ENCODE measurements at regions not wholly inside any gene's neighbourhood (a gene's known extent, or its start where the extent isn't known, plus 50 kb on each side); places are given as distances from the start of the nearest gene placed in this dataset.

DNA sequence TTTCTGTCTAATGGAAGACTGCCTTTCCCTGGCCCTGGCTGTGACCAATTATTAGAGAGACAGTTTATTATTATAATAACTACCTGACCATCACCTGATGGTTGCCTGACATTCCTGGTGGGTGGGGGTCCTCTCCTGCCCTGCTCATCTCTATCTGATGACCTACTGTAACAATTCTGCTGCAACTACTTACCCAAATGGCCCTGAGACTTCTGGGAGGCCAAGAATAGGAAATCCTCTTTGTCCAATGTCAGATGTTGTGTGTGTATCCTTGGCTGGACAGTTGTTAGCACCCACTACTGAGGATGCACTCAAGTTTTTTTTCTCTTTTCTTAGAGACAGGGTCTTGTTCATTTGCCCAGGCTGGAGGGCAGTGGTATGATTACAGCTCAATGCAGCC lies 110.3 kb downstream of the DDX1 start:
- no peak for DNase-seq

DNA sequence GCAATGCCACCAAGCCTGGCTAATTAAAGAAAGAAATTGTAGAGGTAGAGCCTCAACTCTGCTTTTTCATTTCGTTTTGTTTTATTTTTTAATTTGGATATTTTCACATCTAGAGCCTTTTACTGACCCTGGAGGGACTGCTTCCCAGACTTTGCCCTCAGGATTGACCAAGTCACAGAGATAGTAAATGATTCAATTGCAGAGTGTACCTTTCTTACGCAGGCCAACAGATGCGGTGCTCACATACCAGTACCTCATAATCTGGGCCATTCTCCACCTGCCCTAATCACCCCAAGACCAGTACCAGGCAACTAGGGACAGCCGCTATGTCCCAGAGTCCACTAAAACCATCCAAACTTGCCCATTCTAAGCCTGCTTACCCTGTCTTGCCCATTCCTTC lies 110.8 kb downstream of the DDX1 start:
- DNase-seq: no peak

DNA sequence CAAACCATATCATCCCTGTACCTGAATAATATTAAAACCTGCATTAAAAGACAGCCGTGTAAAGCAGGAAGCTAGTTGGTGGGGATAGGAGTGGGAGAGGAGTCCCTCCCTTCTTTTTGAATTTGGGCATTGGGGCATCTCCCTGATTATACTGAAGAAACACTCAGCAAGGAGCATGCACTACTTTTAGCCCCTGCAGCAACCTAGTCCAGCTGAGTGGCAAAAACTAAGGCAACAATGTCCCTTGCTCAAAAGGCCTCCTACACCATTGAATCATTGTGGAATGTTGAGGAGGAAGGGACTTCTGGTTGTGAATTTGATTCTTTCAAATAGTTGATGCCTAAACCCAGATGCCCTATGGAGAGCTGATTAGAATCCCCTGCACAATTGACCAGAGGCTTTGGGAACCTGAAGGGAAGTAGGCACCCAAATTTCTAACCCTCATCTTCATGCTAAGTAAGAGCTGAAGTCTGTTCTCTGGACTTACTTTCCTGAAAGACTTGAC lies 111.7 kb downstream of the DDX1 start:
- DNase-seq: no peak

DNA sequence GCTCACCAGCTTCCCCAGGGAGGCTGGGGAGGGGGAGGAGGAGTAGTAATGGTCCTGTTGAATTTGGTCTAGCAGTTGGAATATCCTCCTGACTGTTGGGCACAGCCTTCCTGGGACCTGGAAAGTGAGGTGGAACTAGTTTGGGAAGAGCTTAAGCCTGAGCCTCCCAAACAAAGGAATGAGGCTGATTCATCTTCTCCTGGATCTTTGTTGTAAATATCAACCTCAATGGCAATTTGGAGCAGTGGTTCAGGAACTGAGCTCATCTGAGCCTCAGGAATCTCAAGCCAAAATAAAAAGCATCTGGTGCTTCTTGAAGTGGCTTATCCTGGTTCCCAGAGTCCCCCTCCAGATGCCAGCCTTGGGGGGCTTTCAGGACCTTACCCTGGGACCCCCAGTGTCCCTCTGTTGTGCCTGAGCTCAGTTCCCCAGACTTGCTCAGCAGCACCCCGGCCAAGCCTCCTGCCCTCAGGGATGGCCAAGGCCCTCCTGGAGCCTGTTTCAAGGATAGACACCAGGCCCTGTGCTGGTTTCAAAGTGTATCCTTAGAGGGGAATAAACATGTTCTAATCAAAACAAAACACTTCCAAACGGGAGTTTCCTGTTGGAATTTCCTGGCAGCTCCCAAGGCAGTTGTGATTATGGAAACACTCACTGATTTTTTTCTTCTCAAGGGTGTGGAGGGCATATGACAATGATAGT lies 112.6 kb downstream of the DDX1 start:
- no peak for DNase-seq

DNA sequence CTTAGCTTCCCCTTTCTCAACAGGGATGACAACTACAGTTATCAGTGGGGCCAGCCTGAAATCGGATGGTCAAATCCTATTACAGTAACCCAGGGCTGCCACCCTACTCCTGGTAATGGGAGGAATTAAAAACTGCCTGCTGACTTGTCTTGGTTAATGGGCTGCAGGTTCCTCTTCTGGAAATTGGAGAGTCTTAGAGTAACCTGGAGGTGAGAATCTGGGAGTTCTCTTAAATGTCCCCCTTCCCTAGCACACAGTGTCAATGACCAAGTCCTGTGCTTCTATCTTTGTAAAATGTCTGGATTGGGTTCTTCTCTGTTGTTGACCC lies 113.1 kb downstream of the DDX1 start:
- DNase-seq: no peak

DNA sequence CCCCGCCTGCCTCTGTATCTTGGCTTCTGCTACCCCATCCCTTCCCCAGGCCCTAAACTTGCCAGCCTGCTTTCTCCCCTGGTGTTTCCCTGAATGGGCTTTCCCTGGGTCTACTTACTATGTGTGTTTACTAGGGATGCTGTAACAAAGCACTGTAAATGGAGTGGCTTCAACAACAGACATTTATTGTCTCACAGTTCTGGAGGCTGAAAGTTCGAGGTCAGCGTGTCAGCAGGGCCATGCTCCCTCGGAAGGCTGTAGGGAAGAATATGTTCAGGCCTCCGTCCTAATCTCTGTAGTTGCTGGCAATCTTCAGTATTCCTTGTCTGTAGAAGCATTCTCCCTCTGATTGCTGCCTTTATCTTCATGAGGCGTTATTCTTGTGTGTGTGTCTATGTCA lies 113.6 kb downstream of the DDX1 start:
- no peak for DNase-seq

DNA sequence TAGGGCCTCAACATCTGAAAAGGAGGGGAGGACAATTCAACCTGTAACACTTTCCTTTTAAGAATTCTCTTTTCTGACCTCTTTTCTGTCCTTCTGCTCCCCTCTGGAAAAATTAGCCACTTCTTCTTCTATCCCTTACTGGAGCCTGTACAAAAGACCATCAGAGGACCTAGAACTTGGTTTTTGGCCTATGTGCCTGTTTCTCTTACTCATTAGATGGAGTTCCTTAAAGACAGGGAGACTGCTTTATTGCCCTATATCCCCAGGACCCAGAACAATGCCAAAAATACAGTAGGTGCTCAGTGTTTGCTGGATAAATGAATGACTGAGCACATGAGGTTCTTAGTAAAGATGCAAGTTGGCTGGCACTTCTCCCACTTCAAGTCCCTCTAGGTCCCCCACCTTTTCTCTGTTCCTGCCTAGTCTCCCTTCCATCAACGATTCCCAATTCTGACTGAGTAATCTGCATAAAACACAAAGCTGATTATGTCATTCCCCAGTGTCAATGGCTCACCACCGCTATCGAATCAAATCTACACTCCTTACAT lies 114.2 kb downstream of the DDX1 start:
- DNase-seq: no peak

DNA sequence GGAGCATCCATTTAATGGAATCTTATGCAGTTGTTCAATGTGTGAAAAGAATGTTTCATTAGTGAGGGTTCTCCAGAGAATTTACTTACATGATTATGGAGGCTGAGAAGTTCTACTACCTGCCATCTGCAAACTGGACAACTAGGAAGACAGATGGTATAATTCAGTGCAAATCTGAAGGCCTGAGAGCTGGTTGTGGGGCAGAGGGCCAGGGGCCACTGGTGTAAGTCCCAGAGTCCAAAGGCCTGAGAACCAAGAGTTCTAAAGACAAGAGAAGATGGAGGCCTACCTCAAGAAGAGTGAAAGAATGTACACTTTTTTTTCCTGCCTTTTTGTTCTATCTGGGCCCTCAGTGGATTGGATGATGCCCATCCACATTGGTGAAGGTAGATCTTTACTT lies 114.8 kb downstream of the DDX1 start:
- DNase-seq: no peak

DNA sequence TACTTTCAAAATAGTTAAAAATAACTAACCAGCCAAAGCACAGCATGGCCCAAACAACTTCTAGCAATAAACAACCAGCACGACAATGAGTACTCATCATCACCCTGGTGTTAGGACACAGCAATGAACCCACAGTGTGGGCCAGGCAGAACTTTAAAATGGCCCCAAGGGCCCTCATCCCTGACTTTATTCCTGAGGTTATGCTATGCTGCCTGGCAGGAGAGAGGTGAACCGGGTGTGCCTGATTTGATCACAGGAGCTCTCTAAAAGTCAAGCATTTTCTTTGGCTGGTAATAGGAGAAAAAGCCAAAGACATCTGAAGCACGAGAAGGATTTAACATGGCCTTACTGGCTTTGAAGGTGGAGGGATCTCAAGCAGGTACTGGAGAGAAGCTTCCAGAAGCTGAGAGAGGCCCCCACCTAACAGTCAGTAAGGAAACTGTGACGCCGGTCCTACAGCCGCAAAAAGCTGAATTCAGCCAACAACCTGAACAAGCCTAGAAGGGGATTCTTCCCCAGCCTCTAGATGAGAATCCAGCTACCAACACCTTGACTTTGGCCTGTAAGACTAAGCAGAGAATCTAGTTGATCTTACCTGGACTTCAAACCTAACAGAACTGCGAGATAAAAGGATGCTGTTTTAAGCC lies 115.4 kb downstream of the DDX1 start:
- DNase-seq: no peak

DNA sequence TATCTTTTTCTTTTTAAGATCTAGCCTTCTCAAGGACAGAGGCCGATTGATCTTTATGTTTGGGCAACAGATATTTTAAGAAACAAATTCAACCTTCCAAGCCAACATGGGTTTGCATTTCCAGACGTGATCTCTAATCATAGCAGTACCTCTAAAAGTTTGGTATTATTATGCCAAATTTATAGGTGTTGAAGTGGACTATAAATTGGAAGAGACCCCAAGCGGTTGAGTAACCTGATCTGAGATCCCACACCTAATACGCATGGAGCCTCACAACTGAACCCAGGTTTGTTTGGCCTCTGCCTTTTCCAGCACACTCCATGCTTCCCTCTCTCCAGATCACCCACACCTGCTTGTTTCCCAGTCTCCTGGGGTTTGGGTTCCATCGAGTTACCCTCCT lies 116.5 kb downstream of the DDX1 start:
- DNase-seq: no peak

DNA sequence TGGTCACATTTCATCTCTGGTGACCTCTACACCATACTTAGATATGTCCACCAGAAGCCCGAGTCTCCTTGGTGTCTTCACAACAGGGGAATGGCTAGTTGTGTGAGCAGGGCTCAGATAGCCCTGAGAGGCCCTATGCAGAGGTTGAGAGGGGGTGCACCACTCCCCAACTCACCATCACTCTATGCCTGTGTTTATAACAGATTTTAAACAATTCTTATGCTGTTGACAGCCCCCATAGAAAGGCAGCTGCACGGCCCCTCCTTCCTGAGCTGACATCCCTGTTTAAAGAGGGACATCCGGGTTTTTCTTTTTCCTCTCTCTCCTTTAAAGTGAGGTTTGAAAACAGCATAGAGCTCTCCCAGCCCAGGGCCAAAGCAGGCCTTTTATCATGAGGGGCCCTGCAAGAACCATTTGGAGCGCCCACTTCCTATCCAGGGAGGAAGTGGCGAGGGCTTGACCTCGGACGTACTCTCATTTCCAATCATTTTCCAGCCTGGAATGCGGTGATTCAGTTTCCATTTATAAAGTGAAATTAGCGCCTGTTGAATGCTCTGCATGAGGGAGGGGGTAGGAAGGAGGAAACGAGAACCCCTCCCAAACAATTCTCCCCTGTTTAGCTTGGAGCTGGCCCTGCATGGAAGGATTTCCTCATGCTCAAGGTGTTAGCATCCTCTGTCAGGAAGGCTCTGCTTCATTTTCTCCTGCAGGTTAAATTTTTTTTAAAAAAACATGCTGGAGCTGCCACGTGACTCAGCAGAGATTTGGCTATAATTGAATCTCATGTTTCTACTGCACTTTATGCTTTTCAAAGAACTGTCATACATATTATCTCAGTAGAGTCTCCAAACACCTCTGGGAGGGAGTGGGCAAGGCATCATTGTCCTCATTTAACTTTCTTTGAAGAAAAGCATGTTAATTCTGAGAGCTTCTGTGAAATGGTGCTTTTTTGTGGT lies 117.5 kb downstream of the DDX1 start:
- DNase-seq: no peak

DNA sequence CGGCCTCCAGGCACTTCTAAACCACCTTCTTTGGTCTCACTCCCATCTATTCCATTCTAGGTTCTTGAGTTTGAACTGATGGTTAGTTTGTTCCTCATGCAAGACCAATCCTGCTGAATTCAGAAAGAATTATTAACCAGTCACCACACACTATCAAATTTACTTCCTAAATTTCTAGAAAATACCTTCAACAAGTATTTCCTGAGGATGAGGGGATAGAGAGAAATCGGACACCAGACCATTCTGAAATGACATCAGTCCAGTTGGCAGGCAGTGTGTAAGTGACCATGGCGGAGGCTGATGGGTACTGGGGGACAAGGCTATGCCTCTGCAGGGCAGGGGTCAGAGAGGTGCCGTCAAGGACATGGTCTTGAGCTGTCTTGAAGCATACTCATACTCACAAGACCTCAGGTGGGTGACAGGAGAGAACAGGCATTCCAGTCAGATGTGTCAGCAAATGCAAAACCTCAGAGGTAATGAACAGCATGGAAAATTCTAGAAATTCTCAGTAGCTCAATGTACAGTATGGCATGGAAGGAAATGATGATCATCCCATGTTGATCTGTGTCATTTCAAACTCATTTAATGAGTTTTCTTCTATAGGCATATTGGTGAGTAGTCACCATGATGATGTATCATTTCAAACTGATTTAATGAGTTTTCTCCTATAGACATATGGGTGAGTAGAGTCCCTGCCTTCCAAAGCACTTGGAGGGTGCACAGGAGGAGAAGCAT lies 119.6 kb downstream of the DDX1 start:
- no peak for DNase-seq

DNA sequence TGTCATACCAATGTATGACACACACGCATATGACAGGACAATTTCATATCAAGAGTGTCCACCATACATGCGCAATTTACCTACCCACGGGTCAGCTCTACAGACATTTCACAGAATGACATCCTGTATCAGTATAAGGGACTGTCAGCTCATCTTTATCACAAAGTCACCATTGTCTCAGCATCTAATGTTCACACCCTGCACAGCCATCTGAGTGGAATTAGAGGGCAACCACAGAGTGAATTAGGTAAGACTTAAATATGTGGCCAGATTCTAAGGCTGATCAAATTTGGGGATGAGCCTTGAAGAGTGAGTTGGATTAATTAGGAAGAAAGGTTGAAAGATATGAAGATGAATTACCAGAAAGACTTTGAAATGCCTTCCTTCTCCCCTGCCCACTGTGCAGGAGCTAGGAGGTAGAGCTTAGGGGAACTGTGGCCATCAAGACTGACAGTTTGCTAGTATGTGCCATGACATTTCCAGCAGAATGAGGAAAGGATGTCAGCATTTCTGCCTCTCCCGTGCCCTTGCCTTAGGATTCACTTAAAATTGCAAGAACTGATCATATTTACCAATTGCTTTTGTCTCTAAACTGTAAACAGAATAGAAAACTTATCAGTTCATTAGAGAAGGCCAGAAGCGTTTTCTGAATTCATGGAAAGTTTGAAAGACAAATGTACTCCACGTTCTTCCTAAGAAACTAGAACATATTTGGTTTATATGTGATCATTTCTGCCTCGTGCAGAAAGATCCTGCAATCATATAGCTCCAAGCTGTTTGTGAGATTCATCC lies 121.1 kb downstream of the DDX1 start:
- DNase-seq: no peak

DNA sequence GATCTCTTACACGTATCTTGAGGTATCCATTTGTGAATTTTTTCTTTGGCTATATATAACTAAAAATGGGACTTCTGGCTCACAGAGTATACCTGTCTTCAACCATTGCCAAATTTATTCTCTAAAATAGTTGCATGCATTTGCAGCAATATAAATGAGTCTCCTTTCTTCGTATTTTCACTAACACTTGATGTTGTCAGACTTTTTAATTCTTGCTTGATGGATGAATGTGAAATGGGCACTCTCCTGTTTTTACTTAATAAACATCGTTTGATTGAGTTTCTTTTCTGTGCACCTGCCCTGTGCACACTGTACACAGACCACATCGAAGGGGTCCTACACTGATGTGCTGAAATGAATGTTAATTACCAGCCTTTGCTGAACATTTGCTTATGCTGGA lies 121.8 kb downstream of the DDX1 start:
- no peak for DNase-seq

DNA sequence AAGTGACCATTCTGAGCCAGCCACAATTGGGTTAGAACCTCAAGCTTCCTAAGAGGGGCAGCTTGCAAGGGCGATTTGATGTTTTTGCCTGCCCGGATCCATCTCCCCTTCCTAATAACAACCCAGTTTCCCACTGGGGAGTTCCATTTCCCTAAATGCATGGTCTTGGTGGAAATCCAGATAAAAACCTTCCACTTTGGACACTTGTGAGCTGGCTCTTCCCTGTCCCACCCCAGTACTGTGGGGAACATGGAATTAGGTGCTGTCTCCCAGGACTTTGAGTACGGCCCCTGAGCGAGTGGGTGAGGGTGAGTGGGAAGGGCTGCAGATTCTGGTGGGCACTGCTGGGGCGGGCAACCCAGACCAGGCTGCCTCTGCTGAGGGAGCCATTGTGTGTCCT lies 122.3 kb downstream of the DDX1 start:
- no peak for DNase-seq

DNA sequence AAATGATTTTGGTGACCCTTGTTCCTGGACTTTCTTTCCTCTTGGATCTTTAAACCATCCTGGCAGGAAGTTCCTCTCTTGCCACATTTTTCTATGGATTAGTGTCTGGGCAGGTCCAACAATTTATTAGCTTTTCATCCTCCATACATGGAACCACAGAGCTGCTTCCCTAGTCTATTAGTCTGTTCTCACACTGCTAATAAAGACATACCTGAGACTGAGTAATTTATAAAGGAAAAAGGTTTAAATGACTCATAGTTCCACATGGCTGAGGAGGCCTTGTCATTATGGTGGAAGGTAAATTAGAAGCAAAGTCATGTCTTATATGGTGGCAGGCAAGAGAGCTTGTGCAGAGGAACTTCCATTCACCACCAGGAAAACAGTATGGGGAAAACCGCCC lies 122.9 kb downstream of the DDX1 start:
- no peak for DNase-seq

DNA sequence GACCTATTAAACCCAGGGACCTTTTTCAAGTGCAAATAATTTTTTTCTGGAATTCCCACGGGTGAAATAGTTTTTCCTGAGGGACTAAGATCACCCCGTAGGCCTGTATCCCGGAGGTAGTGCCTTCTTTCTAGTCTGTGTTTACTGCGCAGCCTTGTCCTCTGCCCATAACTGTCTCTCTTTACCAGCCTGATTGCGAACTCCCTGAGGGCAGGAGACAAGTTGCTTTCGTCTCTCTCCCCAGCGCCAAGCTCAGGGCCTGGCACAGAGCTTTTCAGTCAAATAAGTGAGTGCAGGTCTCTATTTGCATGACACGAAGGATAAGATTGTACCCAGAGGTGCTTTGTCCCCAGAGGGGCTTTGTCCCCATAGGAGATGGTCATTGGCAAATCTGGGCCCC lies 123.9 kb downstream of the DDX1 start:
- DNase-seq: no peak

DNA sequence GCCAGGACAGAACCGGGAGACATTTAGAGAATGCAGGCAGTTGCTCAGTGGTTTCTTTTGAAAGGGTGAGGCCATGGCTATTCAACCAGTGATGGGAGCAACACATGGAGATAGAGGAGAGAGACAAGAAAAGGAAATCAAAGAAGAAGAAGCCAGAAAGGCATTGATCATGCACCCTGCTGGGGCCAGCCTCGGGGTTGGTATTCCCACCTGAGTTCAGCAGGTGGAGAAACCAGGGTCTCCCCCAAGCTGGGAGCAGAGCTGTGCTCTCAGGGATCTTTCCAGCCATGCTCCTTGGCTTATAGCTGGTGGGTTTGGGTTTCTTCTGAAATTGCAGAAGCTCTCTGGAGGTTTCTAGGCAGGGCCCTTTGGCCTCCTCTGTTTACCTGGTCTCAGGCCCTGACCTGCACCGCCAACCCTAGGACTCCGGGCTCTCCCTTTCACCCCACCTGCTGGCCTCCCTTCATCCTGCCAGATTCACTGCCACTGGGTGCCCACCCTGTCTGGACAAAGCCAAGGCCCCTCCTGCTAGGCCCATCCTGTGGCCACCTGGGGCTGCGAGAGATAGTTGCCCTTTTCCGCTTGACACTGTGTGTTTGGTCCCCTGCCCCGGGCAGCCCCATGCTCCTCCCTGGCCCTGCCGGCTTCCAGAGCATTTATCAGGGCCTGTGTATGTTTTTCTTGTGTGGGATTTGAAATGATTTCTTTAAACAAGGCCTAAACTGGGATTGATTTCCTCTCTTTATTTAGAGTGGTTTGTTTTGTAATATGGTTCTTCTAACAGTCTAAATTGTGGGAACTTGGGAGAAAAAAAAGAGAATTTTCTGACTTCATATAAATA lies 126.7 kb downstream of the DDX1 start:
- DNase-seq: no peak

DNA sequence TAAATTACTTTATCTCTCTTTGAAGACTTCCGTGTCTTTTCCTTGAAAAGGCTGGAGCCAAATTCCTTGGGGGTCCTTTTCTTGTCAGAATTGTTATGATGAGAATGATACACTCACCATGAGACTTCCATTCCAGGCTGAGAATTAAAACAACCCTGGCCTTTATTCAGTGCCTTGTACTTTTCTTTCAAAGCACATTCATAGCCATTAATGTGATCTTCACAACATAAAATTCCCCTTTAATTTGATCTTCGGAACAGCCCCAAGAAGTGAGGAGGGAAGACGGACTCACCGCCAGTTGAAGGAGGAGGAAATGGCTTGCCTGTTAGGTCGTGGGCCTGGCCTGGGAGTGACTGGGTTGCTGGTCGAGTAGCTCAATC lies 127.3 kb downstream of the DDX1 start:
- no peak for DNase-seq

DNA sequence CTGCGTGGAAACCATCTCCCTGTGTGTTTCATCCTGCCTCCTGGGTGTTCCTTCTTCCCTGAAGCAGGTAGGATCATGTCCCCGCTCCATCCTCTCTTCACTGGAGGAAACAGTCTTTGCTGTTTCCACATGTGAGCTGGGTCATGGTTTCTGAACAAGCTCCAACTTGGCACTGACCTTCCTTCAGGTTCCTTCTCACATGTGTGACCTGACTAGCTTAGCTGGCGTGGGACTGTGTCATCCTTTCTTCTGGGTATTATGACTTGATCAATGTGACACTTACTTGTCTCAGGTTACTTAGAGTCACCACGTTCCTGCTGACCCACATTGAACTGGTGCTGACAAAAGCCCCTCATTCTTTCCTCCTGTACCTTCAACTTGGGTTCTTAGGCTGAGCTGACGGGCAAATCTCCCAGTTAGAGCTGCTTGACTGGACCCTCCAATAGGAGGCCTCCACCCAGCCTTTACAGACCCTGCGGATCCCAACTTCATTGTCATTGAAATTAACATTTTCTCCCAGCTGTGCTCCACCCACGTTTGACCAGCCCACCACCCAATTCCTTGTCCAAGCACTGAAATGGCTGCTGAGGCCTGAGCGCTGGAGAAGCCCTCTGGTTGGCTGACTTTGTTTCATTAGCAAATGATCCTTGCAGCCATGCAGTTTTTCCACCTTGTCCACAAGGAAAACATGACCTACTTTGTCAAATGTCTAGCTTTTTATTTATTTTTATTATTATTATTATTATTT lies 128.1 kb downstream of the DDX1 start:
- no peak for DNase-seq
